ENCODE measurements at regions not wholly inside any gene's neighbourhood (a gene's known extent, or its start where the extent isn't known, plus 50 kb on each side); places are given as distances from the start of the nearest gene placed in this dataset.

DNA sequence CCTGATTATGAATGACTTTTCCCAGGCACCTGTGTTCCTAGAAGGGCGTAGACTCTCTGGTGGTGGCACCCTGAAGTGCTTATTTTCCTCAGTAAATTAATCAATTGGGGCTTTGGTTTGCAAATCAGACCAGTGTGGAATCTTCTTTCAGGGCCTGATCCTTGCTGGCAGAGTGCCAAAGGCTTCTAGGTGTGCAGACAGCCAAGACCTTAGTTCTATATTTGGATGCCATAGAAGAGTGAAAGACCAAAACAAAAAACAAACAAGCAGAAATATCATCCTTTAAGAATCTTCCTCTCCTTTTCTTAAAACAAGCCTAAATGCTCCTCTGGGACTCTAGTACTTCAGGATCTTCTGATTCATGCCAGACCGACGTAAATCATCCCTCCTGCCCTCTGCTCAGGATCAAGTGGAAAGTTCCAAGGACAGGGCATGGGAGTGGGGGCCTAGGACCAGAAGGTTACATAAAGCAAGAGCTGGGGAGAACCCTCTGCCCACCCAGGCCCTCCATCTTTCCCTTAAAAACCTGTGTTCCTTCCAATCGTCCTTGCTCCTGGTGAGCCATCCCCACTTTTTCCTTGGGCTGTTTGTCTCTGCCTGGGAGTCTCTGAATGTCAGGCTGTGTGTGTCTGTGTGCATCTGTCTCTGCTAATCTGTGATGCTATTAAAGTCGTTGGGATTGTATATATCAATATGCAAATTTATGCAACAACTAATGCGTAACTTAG is 70.5 kb upstream of the MYLIP start:
- TF ChIP-seq, protein P1, sequence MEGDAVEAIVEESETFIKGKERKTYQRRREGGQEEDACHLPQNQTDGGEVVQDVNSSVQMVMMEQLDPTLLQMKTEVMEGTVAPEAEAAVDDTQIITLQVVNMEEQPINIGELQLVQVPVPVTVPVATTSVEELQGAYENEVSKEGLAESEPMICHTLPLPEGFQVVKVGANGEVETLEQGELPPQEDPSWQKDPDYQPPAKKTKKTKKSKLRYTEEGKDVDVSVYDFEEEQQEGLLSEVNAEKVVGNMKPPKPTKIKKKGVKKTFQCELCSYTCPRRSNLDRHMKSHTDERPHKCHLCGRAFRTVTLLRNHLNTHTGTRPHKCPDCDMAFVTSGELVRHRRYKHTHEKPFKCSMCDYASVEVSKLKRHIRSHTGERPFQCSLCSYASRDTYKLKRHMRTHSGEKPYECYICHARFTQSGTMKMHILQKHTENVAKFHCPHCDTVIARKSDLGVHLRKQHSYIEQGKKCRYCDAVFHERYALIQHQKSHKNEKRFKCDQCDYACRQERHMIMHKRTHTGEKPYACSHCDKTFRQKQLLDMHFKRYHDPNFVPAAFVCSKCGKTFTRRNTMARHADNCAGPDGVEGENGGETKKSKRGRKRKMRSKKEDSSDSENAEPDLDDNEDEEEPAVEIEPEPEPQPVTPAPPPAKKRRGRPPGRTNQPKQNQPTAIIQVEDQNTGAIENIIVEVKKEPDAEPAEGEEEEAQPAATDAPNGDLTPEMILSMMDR (IDR thresholded peaks at IDR 0.05) = no peak
- TF ChIP-seq POLR2AphosphoS5 (IDR thresholded peaks at IDR 0.05) (no peak), POLR2A (IDR thresholded peaks at IDR 0.05) (no peak)

All from breast epithelium (tissue), 3 donors.